Stimulated activated CD4-positive, alpha-beta T cell treated with anti-CD3 and anti-CD28 coated beads, TNF-alpha, amount 100 ng/mL, for 24 hours (primary cell): ENCODE measurements at regions not wholly inside any gene's neighbourhood (a gene's known extent, or its start where the extent isn't known, plus 50 kb on each side); places are given as distances from the start of the nearest gene placed in this dataset.

ENCODE experiments used
- DNase-seq, 3 experiments: peaks; one replicate each; pipeline ENCODE4 v3.0.0-alpha.2; 2020; ENCODE audit warnings: low read depth in 3 of 3

- no peak for DNase-seq
These were observed 514.9 kb upstream of the GOT2 start for GRCh38 chr16:59249011-59249410.

- no peak for DNase-seq
These were observed 508.4 kb upstream of the GOT2 start for GRCh38 chr16:59242556-59242955.

DNA sequence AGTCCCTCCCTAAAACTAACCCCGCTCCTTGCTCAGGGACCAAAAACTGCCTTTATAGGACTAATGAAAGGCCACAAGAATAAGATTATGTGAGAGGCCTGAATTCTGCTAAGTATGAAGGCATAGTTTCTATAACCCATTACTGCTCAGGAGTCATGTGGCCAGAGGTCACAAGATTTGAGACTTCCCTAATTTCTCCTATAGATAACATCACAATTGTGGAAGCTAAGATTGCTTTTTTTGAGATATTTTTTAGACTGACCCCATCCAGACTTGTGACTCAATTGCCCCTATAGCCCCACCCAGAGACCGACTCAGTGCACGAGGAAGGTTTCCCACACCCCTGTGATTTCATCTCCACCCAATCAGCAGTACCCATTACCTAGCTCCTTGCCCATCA lies 504.1 kb upstream of the GOT2 start:
- DNase-seq, result no peak

DNA sequence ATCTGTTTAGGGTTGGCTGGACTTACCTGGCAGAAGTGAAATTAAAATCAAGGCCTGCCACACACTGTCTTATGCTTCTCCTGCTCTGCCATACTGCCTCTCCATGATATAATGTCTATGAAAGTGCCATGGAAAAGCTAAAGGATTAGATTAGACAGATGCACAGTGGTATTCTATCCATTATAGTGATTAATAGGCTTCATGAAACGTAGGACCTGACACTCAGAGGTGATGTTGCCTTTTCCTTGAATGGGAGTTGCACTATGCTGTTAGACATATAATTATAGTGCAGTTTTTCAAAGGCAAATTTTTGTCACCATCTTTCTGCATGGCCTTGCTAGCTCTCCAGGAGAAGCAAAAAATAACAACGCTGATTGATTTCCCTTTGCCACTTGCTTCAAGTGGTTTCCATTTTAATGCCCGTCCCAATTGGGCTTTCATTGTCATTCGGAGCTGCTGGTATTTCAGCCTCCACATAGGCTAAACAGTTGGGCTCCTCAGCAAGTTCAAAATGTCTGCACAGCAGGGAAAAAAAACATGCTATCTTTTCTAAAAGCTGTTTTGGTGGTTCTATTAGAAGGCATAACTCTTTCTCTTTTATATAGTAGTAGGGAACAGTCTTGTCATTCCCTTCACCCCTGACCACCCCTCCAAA lies 502.8 kb upstream of the GOT2 start:
- no peak for DNase-seq

DNA sequence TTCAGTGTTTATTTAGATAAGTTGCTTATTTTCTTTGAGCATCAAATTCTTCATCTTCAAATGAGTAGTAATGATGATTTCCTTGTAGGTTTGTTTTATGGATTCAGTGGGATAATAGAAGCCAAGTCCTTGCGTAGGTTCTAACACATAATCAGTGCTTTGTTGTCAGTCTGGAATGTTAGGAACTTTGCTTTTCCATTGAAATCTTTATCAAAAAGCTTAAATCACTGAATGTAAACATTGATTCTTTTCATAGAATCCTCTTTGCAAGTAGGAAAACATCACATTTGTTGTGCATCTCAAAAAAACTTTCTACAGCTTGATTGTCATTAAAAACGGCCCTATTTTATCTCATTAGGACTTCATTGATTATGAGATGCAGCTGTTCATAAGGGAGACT lies 490.3 kb upstream of the GOT2 start:
- no peak for DNase-seq

DNA sequence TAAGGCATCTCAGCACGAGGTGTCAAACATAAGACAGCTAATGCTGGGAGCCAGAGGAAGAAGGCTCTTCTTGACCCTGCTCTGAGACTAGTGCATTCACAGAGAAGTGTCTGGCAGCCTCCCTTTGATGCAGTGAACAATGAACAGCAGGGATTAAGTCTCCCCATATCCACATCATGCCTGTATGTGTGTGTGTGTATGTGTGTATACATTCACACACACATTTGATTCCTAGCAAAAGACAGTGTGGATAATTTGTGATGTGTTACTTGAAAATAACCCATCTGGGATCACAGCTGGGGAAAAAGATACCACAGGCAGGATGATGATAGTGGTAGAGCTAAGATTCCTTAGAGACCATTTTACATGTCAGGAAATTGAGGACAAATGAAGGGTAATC lies 485.9 kb upstream of the GOT2 start:
- no peak for DNase-seq

DNA sequence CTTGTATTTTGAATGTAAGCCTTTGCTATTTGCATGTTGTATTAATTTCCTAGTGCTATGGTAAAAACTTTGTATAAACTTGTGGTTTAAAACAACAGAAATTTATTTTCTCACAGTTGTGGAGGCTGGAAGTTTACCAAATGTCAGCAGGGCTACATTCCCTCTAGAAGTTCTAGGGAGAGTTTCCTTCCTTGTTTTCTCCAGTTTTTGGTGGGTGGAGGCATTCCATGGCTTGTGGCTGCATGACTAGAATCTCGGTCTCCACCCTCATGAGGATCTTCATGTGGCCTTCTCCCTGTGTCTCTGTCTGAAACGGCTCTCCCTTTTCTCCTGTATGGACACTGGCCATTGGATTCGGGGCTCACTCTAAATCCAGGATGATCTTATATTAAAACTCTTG lies 482.2 kb upstream of the GOT2 start:
- DNase-seq, result no peak

DNA sequence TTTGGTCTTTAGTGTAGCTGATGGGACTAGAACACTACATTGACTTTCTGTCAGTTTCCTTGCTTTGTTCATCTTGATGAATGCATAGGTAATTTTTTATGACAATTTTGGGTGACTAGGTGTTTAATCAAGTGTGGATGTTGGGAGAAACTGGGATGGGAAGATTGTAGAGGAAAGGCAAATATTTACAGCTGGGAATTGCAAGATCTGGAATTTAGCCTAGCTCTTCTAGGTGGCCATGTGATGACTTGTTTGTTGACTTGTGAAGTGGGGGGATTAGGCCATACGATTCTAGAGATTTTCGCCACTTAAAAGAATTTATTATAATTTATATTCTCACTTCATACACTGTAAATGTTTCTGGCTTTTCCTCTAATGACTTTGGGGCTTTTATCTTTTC lies 480.3 kb upstream of the GOT2 start:
- no peak for DNase-seq

DNA sequence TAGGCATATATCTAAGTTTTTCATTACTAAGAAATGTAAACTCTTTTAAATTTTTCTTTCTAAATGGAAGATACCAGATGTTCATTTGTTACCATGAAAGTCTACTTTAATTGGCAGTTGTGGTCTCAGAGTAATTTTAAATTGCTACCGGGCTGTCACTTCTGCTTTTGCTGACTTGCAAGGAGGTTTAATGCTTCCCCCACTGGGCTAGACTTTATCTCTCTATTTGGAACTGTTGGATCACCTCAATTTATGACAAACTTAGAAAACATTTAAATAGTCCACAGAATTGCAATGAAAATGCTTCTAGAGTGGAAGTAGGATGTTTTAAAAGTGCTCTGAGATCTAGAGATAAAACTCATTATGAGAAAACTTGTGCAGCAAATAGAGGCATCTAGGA lies 479.8 kb upstream of the GOT2 start:
- DNase-seq, result no peak

- no peak for DNase-seq
These were observed 478.4 kb upstream of the GOT2 start for GRCh38 chr16:59212492-59213024.

DNA sequence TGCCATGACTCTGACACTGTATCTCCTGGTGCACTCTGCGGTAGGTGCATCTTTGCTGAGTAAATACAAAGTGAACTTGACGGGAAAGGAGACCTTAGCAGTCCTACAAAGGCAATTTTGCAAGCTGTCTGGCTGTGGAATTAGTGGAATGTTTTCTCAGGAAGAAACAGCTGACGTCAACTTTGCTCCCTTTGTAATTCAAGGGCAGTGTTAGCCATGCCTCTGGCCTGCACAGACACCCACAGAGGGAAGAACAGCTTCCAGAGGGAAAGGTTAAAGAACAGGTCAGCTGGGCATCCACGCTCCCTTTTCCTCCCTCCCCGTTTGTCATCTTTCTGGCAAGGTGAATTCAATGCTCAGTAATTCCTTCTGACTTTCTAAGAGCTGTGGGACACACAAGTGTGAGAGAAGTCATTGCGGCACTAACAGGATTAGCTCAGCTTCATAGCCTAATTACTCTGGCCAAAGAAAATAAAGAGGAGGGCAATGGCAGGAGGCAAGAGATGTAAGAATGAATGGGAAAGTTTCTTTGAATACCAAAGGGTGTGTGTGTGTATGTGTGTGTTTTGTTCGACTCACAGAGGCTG lies 476.9 kb upstream of the GOT2 start:
- no peak for DNase-seq

DNA sequence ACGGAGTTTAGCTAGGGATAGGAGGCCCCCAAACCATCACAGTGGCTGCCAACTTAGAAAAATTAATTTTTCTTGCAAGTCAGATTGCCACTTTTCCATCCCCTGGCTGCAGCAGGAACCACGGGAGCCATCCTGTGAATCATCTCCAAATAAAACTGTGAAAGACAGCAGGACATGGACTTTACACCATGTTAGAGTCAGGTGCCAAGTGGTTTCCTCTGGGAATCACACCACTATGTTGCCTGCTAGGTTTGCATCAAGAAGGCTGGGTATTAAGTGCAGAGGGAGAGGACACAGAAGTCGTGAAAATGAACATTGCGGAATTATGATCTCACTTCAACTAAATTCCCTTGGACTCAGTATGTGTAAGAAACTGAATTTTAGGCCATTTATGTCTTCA lies 471.3 kb upstream of the GOT2 start:
- no peak for DNase-seq

GRCh38 chr16:59204589-59204988 lies 470.5 kb upstream of the GOT2 start:
- DNase-seq, result no peak

DNA sequence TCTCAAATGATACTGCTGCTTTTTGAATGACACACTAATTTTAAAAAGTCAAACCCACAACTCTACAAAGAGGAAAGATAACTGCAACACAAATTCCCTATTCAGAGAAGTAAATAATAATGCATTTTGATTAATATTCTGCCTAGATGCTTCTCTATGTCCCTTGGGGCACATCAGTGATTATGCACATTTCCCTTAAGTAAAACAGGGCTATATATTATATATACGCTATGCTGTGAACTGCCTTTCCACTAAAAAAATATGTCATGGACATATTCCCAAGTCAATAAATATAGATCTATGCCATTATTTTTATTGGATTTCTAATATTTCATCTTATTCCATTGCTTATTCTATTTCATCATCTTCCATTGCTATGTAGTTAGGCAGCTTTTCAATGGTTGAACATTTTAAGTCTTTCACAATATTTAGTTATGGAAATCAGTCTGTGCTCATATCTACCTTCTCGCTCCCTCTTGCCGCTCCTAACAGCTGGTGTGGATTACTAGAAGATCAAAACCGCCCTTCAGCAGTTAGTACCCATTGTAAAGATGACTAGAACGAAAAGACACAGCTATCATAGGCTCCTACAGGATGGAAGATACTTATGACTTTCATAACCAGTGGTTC lies 468.2 kb upstream of the GOT2 start:
- DNase-seq, result no peak

DNA sequence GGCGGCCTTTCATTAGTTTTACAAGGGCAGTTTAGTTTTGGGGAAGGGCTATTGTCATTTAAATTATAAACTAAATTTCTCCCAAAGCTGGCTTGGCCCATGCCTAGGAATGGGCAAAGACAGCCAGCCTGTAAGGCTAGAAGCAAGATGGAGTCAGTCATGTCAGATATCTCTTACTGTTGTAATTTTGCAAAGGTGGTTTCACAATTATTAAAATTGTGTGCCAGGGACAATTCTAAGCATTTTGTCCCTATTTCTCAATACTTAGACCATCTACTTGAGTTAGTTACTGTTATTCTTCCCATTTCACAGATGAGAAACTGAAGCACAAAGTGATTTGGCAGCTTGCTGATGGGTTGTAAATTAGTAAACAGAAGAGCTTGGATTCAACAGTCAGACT lies 467.7 kb upstream of the GOT2 start:
- DNase-seq, result no peak

- no peak for DNase-seq
These were observed 467.0 kb upstream of the GOT2 start for GRCh38 chr16:59201160-59201559.

- no peak for DNase-seq
These were observed 464.4 kb upstream of the GOT2 start for GRCh38 chr16:59198487-59198886.

DNA sequence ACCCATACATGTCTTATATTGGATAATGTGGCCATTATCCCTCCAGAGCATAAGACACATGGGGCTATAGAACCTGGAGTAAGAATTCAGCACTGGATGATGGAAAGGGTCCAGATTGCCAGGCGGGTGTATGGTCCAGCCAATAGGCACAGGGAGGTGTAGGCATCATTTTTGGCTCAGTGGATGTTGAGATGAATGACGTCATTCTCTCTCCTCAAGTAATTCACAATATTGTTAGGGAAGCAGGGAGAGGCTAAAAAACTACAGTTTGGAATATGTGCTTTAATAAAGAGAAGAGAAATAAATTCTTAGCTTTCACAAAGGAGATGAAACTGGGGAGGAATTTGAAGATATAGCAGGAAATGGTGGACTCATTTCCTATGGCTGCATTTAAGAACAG lies 461.1 kb upstream of the GOT2 start:
- no peak for DNase-seq

DNA sequence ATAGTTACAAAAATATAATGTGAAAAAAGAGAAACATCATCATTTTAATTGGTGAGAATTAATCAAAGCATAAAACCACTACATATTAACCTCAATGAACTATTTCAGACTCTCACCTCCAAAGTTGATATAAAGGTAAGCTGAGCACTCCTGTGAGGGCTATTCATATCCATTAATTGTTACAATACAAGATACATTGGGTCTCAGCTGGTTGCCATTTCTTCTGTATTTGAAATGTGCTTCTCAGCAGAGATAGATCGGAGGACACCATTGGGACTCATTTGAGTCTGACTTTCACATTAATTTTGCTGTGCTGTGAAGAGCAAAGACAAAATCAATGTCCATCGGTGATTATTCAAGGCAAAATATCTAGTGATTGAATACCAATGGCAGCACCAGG lies 459.5 kb upstream of the GOT2 start:
- DNase-seq, result no peak

DNA sequence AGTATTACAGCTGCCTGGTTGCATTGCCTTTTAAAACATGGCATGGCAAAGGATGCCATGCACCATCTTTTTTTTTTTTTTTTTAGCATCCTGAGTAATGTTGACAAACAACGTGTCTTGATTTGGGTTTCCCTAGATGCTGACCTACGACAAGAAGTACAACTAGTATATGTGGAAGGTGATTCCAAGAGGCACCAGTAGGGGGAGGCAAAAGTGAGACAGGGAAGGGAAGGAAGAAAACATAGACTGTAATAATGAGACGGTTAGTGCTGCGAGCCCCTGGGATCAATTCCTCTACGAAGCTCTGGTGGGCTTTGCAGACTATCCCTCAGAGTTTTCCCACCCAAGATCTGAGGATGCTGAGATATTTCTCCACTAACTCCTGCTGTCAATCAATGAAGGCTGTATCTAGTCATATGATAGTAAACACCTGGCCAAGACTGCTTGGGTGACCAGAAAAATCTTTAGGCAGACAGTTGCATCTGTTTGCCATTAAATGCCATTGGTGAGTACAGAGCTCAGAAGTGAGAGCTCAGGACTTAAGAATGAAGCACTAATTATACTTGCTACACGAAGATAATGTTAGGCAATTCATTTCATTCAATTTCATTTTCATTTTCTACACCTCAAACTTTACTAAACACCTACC lies 458.6 kb upstream of the GOT2 start:
- DNase-seq, result no peak

DNA sequence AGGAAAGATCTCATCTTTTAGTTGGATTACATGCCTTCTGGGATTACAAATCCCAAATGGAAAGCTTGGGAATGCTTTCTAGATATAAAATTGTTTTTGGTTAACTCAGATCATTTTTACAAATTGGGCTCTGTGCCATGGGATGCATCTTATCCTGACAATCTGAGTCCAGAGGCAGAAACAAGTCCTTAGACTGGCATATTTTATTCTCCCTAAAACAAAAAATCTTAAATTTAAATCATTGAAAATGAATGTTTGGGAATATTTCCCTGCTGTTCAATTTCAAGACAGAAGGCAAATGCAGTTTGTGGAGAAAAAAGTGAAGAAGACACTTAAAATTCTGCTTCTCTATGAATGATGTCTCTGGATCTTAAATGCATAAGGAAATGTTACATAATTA lies 456.6 kb upstream of the GOT2 start:
- DNase-seq, result no peak

DNA sequence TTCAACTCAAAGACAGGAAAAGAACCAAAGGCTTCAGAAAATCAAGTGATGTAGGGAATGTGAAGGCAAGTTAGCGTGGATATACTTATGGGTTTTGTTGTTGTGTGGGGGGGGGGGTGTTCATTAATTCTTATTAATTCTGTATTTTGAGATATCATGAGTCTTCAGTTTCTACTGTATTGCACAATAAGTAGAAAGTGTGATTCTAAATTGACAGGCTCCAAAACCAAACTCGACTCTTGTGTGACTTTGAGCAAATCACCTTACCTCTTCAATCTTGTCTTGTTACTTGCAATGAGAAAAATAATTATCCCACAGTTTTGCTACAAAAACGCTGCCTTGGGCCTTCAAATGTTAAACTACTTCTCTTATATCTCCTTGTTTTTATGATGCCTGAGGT lies 453.9 kb upstream of the GOT2 start:
- DNase-seq, result no peak
